Stomach smooth muscle (tissue), 2 donors: ENCODE measurements at regions not wholly inside any gene's neighbourhood (a gene's known extent, or its start where the extent isn't known, plus 50 kb on each side); places are given as distances from the start of the nearest gene placed in this dataset.

Experiments
- H3K27ac ChIP-seq: one replicate; pipeline ENCODE4 v1.7.0; 2013; ENCODE audit warnings: mild to moderate bottlenecking, low read length, inconsistent platforms
- H3K27me3 ChIP-seq, 2 donors: one replicate each; pipeline ENCODE4 v1.7.0; 2013; ENCODE audit warnings: low read length in 2 of 2; ENCODE audit not compliant: insufficient read depth in 2 of 2, control insufficient read depth in 1 of 2
- H3K36me3 ChIP-seq, 2 donors: one replicate each; pipeline ENCODE4 v1.7.0; 2013; ENCODE audit warnings: low read length in 2 of 2; ENCODE audit not compliant: control insufficient read depth in 2 of 2, insufficient read depth in 2 of 2
- H3K4me1 ChIP-seq: one replicate; pipeline ENCODE4 v1.7.0; 2013; ENCODE audit warnings: low read length; ENCODE audit not compliant: control insufficient read depth, insufficient read depth
- H3K4me3 ChIP-seq, 2 donors: one replicate each; pipeline ENCODE4 v1.7.0; 2013; ENCODE audit warnings: low read length in 2 of 2
- H3K9ac ChIP-seq, 2 donors: one replicate each; pipeline ENCODE4 v1.7.0; 2013; ENCODE audit warnings: low read length in 2 of 2, mild to moderate bottlenecking in 1 of 2
- H3K9me3 ChIP-seq, 2 donors: one replicate each; pipeline ENCODE4 v1.7.0; 2013; ENCODE audit warnings: low read length in 2 of 2; ENCODE audit not compliant: control insufficient read depth in 2 of 2
- donor health status: healthy.
- donor health status: Pancreatic carcinoma.

DNA sequence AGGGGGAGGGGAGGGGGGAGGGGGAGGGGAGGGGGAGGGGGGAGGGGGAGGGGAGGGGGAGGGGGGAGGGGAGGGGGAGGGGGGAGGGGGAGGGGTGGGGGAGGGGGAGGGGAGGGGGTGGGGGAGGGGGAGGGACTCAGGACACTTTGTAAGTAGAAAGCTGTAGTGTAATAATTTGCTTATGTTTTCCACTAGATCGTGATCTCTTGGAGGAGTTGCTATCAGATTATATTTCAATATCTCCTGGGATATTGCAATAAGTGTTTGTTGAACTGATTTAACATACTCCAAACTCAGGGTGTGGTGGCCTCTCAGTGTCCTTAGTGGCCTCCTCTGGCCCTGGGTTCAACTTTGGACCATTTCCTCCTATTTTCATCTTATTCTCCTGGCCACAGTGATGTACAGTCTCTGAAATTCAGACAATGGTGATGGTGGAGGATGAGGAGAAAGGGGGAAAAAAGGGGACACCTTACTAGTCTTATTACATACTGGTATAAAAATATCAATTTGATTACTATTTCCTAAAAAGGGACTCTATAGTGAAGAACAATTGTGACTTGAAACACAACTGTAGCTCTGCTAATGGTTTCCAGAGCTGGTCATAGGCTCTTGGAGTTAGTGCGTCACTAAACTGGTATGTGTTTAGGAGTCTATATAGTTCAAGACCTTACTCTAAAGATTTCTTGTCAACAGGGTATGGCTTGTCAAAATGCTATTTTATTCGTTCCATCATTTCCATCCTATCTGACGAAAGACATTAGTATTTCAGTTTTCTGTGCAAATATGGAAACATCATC lies 89.6 kb downstream of the DDX1 start:
- no peaks in the 10 kb centered on the region for H3K27me3 ChIP-seq
- no peaks in the 10 kb centered on the region for H3K36me3 ChIP-seq
- no peak overlapping the region for H3K4me3 ChIP-seq
- no peak overlapping the region for H3K27ac ChIP-seq
- H3K9me3 ChIP-seq: no peaks in the 10 kb centered on the region
- H3K4me1 ChIP-seq: no peaks in the 10 kb centered on the region
- no peak overlapping the region for H3K9ac ChIP-seq

DNA sequence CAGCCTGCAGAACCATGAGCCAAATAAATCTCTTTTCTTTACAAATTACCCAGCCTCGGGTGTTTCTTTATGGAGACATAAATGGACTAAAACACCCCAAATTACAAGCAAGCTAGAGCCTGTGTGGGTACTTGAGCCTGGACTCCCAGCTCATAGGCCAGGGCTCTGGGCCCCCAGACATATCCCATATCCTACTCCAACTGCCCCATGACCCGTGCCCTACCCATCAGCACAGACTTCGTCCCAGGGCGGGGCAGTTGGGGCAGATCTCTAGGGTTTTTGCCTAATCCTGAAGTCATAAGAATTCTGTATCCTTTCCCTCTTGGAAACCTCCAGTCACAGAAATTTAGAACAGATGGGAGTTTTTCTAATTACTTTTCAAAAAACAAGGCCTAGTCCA lies 90.7 kb downstream of the DDX1 start:
- Histone ChIP-seq H3K4me3 (no peak overlapping the region), H3K9ac (no peak overlapping the region), H3K27me3 (no peaks in the 10 kb centered on the region), H3K9me3 (no peaks in the 10 kb centered on the region), H3K36me3 (no peaks in the 10 kb centered on the region), H3K27ac (no peak overlapping the region), H3K4me1 (no peaks in the 10 kb centered on the region)

DNA sequence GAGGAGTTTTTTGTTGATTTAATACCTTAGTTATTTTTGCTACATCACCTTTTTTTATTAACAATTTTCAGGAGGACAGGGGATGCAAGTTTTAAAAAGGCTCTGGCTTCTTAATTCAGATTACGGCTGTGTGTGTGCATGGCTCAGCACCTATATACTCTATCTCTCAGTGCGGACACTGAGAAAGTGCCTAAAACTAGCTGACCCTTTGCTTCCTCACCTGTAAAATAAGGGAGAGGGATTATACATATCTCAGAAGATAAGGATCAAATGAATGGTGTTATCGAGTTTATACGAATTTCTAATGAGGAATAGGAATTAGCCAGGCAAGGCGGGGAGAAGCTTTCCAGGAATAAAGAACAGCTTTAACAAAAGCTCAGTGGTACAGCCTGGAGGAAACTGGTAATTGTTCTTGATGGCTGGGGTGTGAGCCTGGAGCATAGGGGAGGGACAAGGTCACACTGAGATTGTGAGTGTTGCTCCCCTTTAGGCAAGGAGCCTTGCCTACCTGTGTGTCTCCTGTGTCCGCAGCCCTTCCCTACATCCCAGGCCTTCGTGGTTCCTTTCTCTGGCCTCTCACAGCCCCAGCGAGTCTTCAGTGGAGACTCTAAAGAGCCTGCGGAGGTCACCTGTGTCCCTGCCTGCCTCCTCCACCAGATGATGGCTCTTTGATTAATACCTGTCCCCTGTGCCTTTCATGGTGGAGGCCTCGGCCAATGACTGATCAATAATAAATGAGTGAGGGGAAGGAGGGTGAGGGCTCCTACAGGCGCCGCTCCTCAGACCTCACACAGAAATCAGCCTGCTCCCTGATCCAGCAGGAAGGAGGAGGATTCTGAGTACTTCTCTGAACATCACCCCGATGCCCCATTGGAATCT lies 92.7 kb downstream of the DDX1 start:
- Histone ChIP-seq H3K9me3 (no peaks in the 10 kb centered on the region), H3K36me3 (no peaks in the 10 kb centered on the region), H3K27me3 (no peaks in the 10 kb centered on the region), H3K9ac (no peak overlapping the region), H3K4me1 (no peaks in the 10 kb centered on the region), H3K4me3 (no peak overlapping the region), H3K27ac (no peak overlapping the region)

DNA sequence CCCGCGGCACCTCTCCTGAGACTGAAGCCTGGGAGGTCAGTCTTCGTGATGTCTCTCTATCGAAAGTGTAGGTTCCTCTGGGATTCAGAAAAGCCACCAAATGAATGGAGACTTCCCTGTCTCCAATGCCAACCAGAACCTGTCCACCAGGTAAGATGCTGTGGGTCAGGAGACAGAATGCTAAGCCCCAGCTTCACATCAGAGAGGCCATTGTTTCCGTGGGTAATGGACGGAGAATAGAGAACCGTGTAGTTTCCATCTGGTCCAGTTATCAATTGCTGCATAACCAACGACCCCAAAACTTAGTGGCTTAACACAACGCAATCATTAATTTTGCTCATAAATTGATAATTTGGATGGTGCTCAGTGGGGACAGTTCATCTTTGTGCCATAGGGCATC lies 93.5 kb downstream of the DDX1 start:
- H3K4me1 ChIP-seq: no peaks in the 10 kb centered on the region
- no peaks in the 10 kb centered on the region for H3K36me3 ChIP-seq
- no peaks in the 10 kb centered on the region for H3K27me3 ChIP-seq
- no peaks in the 10 kb centered on the region for H3K9me3 ChIP-seq
- H3K9ac ChIP-seq: no peak overlapping the region
- no peak overlapping the region for H3K27ac ChIP-seq
- H3K4me3 ChIP-seq: no peak overlapping the region

DNA sequence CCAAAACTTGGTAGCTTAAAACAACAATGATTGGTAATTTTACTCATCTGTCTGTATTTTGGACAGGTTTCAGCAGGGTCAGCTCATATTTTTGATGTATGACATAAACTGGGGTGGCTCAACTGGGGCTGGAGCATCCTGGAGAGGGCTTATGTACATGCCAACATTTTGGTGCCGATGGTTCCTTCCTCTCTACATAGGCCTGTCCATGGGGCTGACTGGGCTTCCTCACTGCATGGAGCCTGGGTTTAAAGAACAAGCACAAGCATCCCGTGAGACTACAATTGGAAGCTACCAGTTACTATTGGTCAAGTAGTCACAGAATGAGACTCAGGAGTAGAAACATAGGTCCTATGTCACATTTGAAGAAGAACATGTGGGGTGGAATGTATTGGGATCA lies 95.0 kb downstream of the DDX1 start:
- Histone ChIP-seq H3K27me3 (no peaks in the 10 kb centered on the region), H3K4me3 (no peak overlapping the region), H3K4me1 (no peaks in the 10 kb centered on the region), H3K36me3 (no peaks in the 10 kb centered on the region), H3K9ac (no peak overlapping the region), H3K9me3 (no peaks in the 10 kb centered on the region), H3K27ac (no peak overlapping the region)

DNA sequence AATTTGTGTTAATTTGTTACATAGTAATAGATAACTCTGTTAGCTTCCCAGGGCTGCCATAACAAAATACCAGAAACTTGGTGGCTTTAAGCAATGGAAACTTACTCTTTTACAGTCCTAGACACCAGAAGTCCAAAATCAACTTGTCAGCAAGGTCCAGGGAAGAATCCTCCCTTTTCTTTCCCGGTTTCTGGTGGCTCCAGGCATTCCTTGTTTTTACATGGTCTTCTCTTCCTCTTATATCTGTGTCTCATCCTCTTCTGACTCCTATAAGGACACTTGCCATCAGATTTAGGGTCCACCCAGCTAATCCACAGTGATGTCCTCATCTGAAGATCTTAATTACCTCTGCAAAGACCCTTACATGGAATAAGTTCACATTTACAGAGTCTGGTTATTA lies 95.6 kb downstream of the DDX1 start:
- Histone ChIP-seq H3K9me3 (no peaks in the 10 kb centered on the region), H3K27ac (no peak overlapping the region), H3K27me3 (no peaks in the 10 kb centered on the region), H3K9ac (no peak overlapping the region), H3K4me1 (no peaks in the 10 kb centered on the region), H3K4me3 (no peak overlapping the region), H3K36me3 (no peaks in the 10 kb centered on the region)

DNA sequence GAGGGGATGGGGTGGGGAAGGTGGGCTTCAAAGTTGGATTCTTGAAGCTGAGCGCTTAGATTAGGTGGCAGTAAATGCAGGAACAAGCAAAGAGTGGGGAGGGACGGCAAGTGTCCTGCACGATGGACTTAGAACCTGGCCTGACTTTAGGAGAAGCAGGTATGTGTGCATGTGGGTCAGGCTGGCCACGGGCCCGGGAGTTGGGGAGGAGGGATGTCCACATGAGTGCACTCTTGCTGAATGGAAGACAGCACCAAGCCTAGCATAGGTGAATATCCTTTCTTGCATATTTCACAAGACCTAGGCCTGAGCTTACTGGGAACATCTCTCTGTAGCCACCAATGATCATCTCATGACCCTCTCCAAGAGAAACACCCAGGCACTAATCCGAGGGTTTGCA lies 96.1 kb downstream of the DDX1 start:
- no peaks in the 10 kb centered on the region for H3K36me3 ChIP-seq
- no peaks in the 10 kb centered on the region for H3K9me3 ChIP-seq
- no peaks in the 10 kb centered on the region for H3K27me3 ChIP-seq
- H3K9ac ChIP-seq: no peak overlapping the region
- H3K27ac ChIP-seq: no peak overlapping the region
- no peaks in the 10 kb centered on the region for H3K4me1 ChIP-seq
- no peak overlapping the region for H3K4me3 ChIP-seq

DNA sequence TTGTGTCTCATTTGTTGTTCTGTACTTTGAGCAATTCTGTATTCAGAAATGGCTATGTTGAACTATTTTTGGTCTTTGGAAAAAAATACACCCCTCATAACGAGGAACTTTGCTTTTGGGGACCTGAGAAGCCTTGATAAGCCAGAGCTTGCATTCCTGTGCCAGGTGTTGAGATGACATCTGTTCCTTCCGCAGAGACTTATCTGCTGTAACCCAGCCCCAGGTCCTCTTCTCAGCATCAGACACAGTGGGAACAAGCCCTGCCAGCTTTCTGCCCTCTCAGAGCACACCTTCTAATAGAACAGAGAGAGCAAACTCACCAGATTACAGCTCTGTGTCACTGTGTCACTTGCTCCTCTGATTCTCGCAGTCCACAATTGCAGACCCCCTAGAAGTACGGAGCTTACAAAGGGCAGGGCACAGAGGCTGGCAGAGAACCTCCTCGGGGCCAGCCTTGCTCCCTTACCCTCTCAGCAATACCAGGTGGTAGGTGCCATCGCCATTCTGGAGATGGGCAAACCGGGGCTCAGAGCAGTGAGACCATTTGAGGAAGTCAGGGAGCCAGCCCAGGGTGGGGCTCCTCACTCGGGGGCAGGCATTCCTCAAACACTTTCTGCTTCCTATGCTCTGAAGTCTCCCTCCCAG lies 97.4 kb downstream of the DDX1 start:
- no peaks in the 10 kb centered on the region for H3K36me3 ChIP-seq
- H3K27ac ChIP-seq: no peak overlapping the region
- H3K4me3 ChIP-seq: no peak overlapping the region
- H3K27me3 ChIP-seq: no peaks in the 10 kb centered on the region
- H3K4me1 ChIP-seq: no peaks in the 10 kb centered on the region
- H3K9me3 ChIP-seq: no peaks in the 10 kb centered on the region
- no peak overlapping the region for H3K9ac ChIP-seq

DNA sequence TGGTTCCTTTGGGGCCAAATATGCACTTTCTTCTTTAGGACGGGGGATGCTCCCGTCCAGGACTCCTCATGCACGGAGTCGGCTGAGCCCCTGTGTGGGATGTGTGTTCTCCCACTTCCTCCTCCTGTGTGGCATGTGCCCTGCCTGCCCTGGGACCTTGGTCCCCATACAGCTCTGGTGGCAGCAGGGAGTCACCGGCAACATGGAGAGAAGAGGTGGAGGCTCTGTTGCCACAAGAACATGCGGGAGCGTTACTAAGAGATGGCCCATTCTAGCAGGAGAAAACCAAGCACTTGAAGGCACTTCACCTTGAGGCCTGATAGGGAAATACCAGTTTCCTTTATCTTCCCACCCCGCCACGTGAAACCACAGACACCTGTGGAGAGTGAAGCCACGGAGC lies 98.0 kb downstream of the DDX1 start:
- no peaks in the 10 kb centered on the region for H3K36me3 ChIP-seq

DNA sequence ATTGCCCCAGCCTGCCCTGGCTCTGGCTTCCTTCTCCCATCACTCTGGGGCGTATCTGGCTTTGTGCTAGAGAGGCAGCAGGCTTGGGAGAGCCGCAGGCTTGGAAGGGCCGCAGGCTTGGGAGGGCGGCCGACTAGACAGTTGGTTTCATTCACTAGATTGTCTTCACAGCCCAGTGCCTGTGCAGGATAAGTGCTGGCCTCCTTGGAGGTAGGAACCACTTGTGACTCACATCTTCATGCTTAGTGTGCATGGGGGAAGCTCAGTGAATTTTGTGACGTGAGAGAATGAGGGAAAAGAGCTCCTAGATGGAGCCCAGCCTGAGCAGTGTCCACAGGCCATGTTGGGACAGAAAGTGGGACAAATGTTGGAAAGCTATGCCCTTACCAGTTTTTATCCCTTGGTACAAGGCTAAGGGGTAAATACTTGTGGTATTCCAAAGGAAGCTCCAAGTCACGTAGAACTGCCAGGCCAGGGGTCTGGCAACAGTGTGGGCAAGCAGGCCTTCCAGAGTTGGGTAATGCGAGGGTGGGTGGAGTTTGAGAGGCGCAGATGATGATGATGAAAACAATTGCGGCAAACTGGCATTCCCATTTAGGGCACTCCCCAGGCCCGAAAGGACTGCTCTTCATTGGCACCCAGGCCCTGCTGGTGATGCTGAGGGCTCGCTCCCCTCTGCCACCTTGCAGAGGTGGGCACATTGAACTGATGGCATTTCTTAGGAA lies 100.1 kb downstream of the DDX1 start:
- H3K9ac ChIP-seq: no peak overlapping the region
- H3K36me3 ChIP-seq: no peaks in the 10 kb centered on the region
- H3K4me1 ChIP-seq: no peaks in the 10 kb centered on the region
- no peak overlapping the region for H3K27ac ChIP-seq
- H3K27me3 ChIP-seq: no peaks in the 10 kb centered on the region
- H3K9me3 ChIP-seq: no peaks in the 10 kb centered on the region
- no peak overlapping the region for H3K4me3 ChIP-seq

More for the DNA sequence above, 98.0 kb downstream of the DDX1 start:
- Histone ChIP-seq H3K27ac (no peak overlapping the region), H3K4me1 (no peaks in the 10 kb centered on the region), H3K27me3 (no peaks in the 10 kb centered on the region), H3K9ac (no peak overlapping the region), H3K9me3 (no peaks in the 10 kb centered on the region), H3K4me3 (no peak overlapping the region)
